ENCODE measurements at regions not wholly inside any gene's neighbourhood (a gene's known extent, or its start where the extent isn't known, plus 50 kb on each side); places are given as distances from the start of the nearest gene placed in this dataset.

- TF ChIP-seq RAD21 (CRISPR knock-in tag; conservative IDR thresholded peaks at IDR 0.05 in 1 of 2, IDR thresholded peaks at IDR 0.05 in 1 of 2) = no peak
- no peak for TF ChIP-seq ARID3A (IDR thresholded peaks at IDR 0.05; ENCODE audit: borderline replicate concordance, low read depth, low read length)
Measured at GRCh38 chr3:176328198-176328597, 869.1 kb downstream of the TBL1XR1 start.

Measured in K562 (cell line).